Hepatocyte (in vitro differentiated cells): ENCODE measurements at regions not wholly inside any gene's neighbourhood (a gene's known extent, or its start where the extent isn't known, plus 50 kb on each side); places are given as distances from the start of the nearest gene placed in this dataset.

Experiments used
- EZH2 ChIP-seq: fragments of 200-600 bp; sonication (generic); IDR thresholded peaks from 2 replicates; pipeline ENCODE4 v1.6.1; 2016; ENCODE audit warnings: antibody characterized with exemption, mild to moderate bottlenecking, borderline replicate concordance
- TF ChIP-seq, protein P1 (sequence below): fragments of 200-600 bp; sonication (generic); IDR thresholded peaks from 2 replicates; pipeline ENCODE4 v1.5.1; 2016; ENCODE audit warnings: antibody characterized with exemption, mild to moderate bottlenecking; ENCODE audit not compliant: poor library complexity

DNA sequence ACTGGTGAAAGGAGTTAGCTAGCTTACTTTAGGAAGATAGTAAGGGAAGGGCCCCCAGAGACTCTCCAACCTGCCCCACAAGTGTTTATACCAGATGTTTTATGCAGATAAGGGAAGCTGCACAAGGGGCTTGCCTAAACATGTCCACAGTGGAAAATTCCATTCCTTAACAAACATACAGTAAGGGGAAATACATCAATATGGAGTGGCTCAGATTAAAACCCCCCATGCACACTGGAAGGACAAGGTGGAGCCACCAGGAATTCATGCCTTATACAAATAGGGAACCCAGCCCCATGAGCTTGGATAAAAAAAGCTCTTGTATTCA lies 106.3 kb upstream of the GPBP1 start:
- TF ChIP-seq, protein P1, sequence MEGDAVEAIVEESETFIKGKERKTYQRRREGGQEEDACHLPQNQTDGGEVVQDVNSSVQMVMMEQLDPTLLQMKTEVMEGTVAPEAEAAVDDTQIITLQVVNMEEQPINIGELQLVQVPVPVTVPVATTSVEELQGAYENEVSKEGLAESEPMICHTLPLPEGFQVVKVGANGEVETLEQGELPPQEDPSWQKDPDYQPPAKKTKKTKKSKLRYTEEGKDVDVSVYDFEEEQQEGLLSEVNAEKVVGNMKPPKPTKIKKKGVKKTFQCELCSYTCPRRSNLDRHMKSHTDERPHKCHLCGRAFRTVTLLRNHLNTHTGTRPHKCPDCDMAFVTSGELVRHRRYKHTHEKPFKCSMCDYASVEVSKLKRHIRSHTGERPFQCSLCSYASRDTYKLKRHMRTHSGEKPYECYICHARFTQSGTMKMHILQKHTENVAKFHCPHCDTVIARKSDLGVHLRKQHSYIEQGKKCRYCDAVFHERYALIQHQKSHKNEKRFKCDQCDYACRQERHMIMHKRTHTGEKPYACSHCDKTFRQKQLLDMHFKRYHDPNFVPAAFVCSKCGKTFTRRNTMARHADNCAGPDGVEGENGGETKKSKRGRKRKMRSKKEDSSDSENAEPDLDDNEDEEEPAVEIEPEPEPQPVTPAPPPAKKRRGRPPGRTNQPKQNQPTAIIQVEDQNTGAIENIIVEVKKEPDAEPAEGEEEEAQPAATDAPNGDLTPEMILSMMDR, result no peak
- no peak for TF ChIP-seq EZH2
